Ramos (cell line): ENCODE measurements at regions not wholly inside any gene's neighbourhood (a gene's known extent, or its start where the extent isn't known, plus 50 kb on each side); places are given as distances from the start of the nearest gene placed in this dataset.

Experiments
- in situ Hi-C: fragments of 300-500 bp; cut with MboI; formaldehyde crosslinking; loops from one replicate; pipeline ENCODE4 v1.14.3; 2022; ENCODE audit warnings: low sequenced_read_pairs; ENCODE audit not compliant: unreplicated experiment

GRCh38 chr7:25031007-25031406, 51.0 kb upstream of the OSBPL3 start:
- in situ Hi-C loops, result no loop called here
